Natural killer cell (primary cell): ENCODE measurements at regions not wholly inside any gene's neighbourhood (a gene's known extent, or its start where the extent isn't known, plus 50 kb on each side); places are given as distances from the start of the nearest gene placed in this dataset.

ENCODE experiments used
- ATAC-seq, 3 donors: fragments of 150-1000 bp in 2 of 3; fragments of 200-7000 bp in 1 of 3; cut with Tn5 transposase; 1 replicate in 1 of 3; 2 replicates in 2 of 3; pipeline ENCODE4 v1.10.0; 2021; ENCODE audit warnings: mild to moderate bottlenecking in 2 of 3, moderate library complexity in 2 of 3
- DNase-seq, 2 donors: peaks; one replicate each; pipeline versions ENCODE4 v3.0.0 to v3.0.0-alpha.2; 2013 to 2021; ENCODE audit warnings: mixed read lengths in 1 of 2
- H3K27ac ChIP-seq: one replicate; pipeline ENCODE4 v1.5.1; 2013; ENCODE audit warnings: mild to moderate bottlenecking, low read length
- H3K27me3 ChIP-seq: one replicate; pipeline ENCODE4 v1.6.1; 2013; ENCODE audit warnings: low read length; ENCODE audit not compliant: control insufficient read depth, insufficient read depth
- H3K36me3 ChIP-seq: one replicate; pipeline ENCODE4 v1.6.1; 2013; ENCODE audit warnings: low read length; ENCODE audit not compliant: control insufficient read depth, insufficient read depth
- H3K4me1 ChIP-seq: one replicate; pipeline ENCODE4 v1.6.1; 2013; ENCODE audit warnings: low read length; ENCODE audit not compliant: control insufficient read depth, insufficient read depth
- H3K4me3 ChIP-seq: one replicate; pipeline ENCODE4 v1.5.1; 2013; ENCODE audit warnings: low read length
- H3K9me3 ChIP-seq: one replicate; pipeline ENCODE4 v1.6.1; 2013; ENCODE audit warnings: low read length; ENCODE audit not compliant: control insufficient read depth, insufficient read depth
- H3K27ac Mint-ChIP-seq, 2 donors: one replicate each; pipeline ENCODE4 v1.8.0; 2022; ENCODE audit warnings: mild to moderate bottlenecking in 2 of 2, mixed read lengths in 2 of 2, moderate library complexity in 1 of 2
- H3K27me3 Mint-ChIP-seq, 2 donors: one replicate each; pipeline ENCODE4 v1.8.0; 2022; ENCODE audit warnings: low read depth in 2 of 2, mixed read lengths in 2 of 2
- H3K36me3 Mint-ChIP-seq: one replicate; pipeline ENCODE4 v1.8.0; 2022; ENCODE audit warnings: mixed read lengths
- H3K4me1 Mint-ChIP-seq, 2 donors: one replicate each; pipeline ENCODE4 v1.8.0; 2022; ENCODE audit warnings: mixed read lengths in 2 of 2
- H3K4me3 Mint-ChIP-seq: one replicate; pipeline ENCODE4 v1.8.0; 2022; ENCODE audit warnings: mild to moderate bottlenecking, moderate library complexity, mixed read lengths
- H3K9me3 Mint-ChIP-seq, 2 donors: one replicate each; pipeline ENCODE4 v1.8.0; 2022; ENCODE audit warnings: mixed read lengths in 2 of 2
- CTCF ChIP-seq: fragments of 200-600 bp; IDR thresholded peaks from one replicate; pipeline ENCODE4 v1.8.0; 2022; ENCODE audit warnings: antibody characterized with exemption
- WGBS: methylation state at CpG from one replicate; pipeline ENCODE4 v1.1.7; 2013; ENCODE audit warnings: missing lambda C conversion rate; ENCODE audit not compliant: insufficient coverage; 5-methylcytosine and 5-hydroxymethylcytosine counted together
- intact Hi-C: fragments of 100-400 bp; cut with micrococcal nuclease; formaldehyde crosslinking; loops from one replicate; pipeline ENCODE4 v1.14.2; 2022

- Mint-ChIP-seq H3K27me3 (no peaks in the 10 kb centered on the region), H3K27ac (no peak overlapping the region), H3K4me1 (no peaks in the 10 kb centered on the region), H3K4me3 (no peak overlapping the region), H3K9me3 (peaks cover 7 to 11% of the 10 kb centered on the region in 2 donors), H3K36me3 (peaks cover 5% of the 10 kb centered on the region)
- no peaks in the 10 kb centered on the region for H3K9me3 ChIP-seq
- WGBS, result no CpG with 5 or more reads among the region's 1 CpG
- H3K27ac ChIP-seq, result no peak overlapping the region
- H3K27me3 ChIP-seq, result no peaks in the 10 kb centered on the region
- no peak overlapping the region for H3K4me3 ChIP-seq
- no peaks in the 10 kb centered on the region for H3K4me1 ChIP-seq
- no peak for DNase-seq
- TF ChIP-seq CTCF, result no peak
- no peaks in the 10 kb centered on the region for H3K36me3 ChIP-seq
- ATAC-seq, result no peak
- intact Hi-C loops, result no loop called here
Observed at GRCh38 chr4:188228279-188228678, 89.0 kb downstream of the TRIML1 start.

- Mint-ChIP-seq H3K4me1 (no peaks in the 10 kb centered on the region), H3K27ac (no peak overlapping the region), H3K36me3 (no peaks in the 10 kb centered on the region), H3K4me3 (no peak overlapping the region), H3K27me3 (no peaks in the 10 kb centered on the region), H3K9me3 (peaks cover 3 to 4% of the 10 kb centered on the region in 2 donors)
- no peaks in the 10 kb centered on the region for H3K27me3 ChIP-seq
- no peaks in the 10 kb centered on the region for H3K9me3 ChIP-seq
- H3K4me3 ChIP-seq, result no peak overlapping the region
- intact Hi-C loops, result no loop called here
- no peak for TF ChIP-seq CTCF
- H3K27ac ChIP-seq, result no peak overlapping the region
- no peaks in the 10 kb centered on the region for H3K36me3 ChIP-seq
- no peaks in the 10 kb centered on the region for H3K4me1 ChIP-seq
- WGBS, result 87% methylated on average over 6 of the region's 6 CpGs
- ATAC-seq (no peak), DNase-seq (no peak)
Observed at GRCh38 chr4:188232428-188232827, 93.2 kb downstream of the TRIML1 start.

- Histone ChIP-seq H3K4me1 (no peaks in the 10 kb centered on the region), H3K27me3 (no peaks in the 10 kb centered on the region), H3K9me3 (peaks cover 10% of the 10 kb centered on the region), H3K4me3 (no peak overlapping the region), H3K36me3 (no peaks in the 10 kb centered on the region), H3K27ac (no peak overlapping the region)
- WGBS, result 66% methylated on average over 2 of the region's 2 CpGs
- H3K27ac Mint-ChIP-seq, result no peak overlapping the region
- no peak for ATAC-seq
- DNase-seq, result no peak
- H3K4me1 Mint-ChIP-seq, result no peaks in the 10 kb centered on the region
- no peak overlapping the region for H3K4me3 Mint-ChIP-seq
- intact Hi-C loops, result no loop called here
- H3K9me3 Mint-ChIP-seq, result peaks cover 3 to 8% of the 10 kb centered on the region in 2 donors
- H3K36me3 Mint-ChIP-seq, result no peaks in the 10 kb centered on the region
- TF ChIP-seq CTCF, result no peak
- H3K27me3 Mint-ChIP-seq, result no peaks in the 10 kb centered on the region
Observed at GRCh38 chr4:188242041-188242440, 102.8 kb downstream of the TRIML1 start.

- Mint-ChIP-seq H3K4me1 (no peaks in the 10 kb centered on the region), H3K9me3 (peaks cover 0 to 5% of the 10 kb centered on the region in 2 donors), H3K4me3 (no peak overlapping the region), H3K36me3 (no peaks in the 10 kb centered on the region), H3K27ac (no peak overlapping the region), H3K27me3 (no peaks in the 10 kb centered on the region)
- no peak for TF ChIP-seq CTCF
- DNase-seq (no peak), ATAC-seq (no peak)
- Histone ChIP-seq H3K27me3 (no peaks in the 10 kb centered on the region), H3K9me3 (peaks cover 10% of the 10 kb centered on the region), H3K36me3 (no peaks in the 10 kb centered on the region), H3K27ac (no peak overlapping the region), H3K4me3 (no peak overlapping the region), H3K4me1 (no peaks in the 10 kb centered on the region)
- 77% methylated on average over 6 of the region's 6 CpGs for WGBS
- intact Hi-C loops, result no loop called here
Observed at GRCh38 chr4:188245651-188246050, 106.4 kb downstream of the TRIML1 start.
